ENCODE measurements at regions not wholly inside any gene's neighbourhood (a gene's known extent, or its start where the extent isn't known, plus 50 kb on each side); places are given as distances from the start of the nearest gene placed in this dataset.
A peak's percentile ranks its signal among the peaks of the same experiment; 100 is the strongest.

DNA sequence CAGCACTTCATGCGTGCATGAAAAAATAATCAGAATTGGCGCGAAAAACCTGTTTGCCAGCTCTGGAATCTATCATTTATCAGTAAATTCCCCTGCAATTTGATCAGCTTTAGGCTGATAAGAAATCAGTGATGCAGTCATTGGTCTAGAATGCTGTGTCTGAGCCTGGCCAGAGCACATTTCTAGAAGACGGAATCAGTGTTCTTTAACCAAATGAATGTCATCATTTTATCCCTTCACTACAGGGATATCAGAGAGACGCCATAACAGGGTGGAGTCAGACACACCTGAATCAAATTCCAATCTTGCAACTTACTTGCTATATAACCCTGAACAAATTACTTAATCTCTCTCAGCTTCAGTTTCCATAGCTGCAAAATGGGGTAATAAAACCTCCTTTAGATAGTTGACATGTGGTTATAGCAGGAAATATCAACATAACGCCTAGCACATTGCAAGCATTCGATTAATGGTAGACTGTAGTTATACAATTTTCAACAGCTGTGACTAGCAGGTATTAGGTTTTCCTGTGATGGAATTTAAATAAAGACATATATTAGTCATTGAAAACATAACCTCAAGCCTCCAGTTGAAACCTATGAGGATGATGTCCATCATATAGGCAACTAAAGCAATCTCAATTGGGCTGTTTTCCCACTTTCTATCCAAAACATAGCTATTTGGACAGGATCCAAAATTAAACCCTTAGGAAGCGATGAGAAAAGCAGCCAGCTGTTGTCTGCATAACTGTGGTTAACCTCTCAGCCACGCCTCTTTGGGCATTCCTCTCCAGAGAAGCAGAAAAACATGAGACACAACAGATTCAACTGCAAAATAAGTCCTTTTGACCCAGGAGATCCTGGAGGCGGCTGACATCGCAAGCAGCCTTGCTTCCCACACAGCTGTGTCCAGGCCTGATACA lies 51.6 kb upstream of the UBL3 start:
- no peaks in the 10 kb centered on the region for H3K27me3 ChIP-seq
- H3K4me3 ChIP-seq: peak overlapping the region in 6 of 10 experiments; percentile 5 to 52 (median 32); a peak in 8 of 20 replicates
- H3K4me2 ChIP-seq: peak overlapping the region; percentile 58 to 85 (median 77)
- no peaks in the 10 kb centered on the region for H3K36me3 ChIP-seq
- peaks cover 22 to 31% (median 27%) of the 10 kb centered on the region in 10 experiments for H3K4me1 ChIP-seq
- H3K9me3 ChIP-seq (replicated peaks in 1 of 11): peaks cover 7 to 14% (median 10%) of the 10 kb centered on the region in 11 experiments; a peak in 14 of 22 replicates
- H4K20me1 ChIP-seq: no peaks in the 10 kb centered on the region
- TF ChIP-seq Cebpa-rat (IDR thresholded peaks at IDR 0.05): no peak
- peak overlapping the region in 9 of 11 experiments; percentile 0 to 52 (median 30); a peak in 11 of 22 replicates for H3K27ac ChIP-seq
- H3K9ac ChIP-seq: peak overlapping the region in 7 of 11 experiments; percentile 12 to 46 (median 30); a peak in 7 of 22 replicates

All from BLaER1 treated with 17β-estradiol and CSF1 and Interleukin-3, amounts not matched to agents 10 nM and 100 nM (cell line).